ENCODE measurements at regions not wholly inside any gene's neighbourhood (a gene's known extent, or its start where the extent isn't known, plus 50 kb on each side); places are given as distances from the start of the nearest gene placed in this dataset.
"Not testable (repeated sequence)": the region's sequence is repeated elsewhere in the genome, so short reads cannot be mapped to it uniquely, and the experiment has no call there.

GRCh38 chr2:129193961-129194360, 785.5 kb upstream of the RAB6C start:
- DNase-seq (ENCODE audit: low read depth), result no peak

- DNase-seq (ENCODE audit: low read depth), result no peak
Observed at GRCh38 chr2:129199501-129199900, 780.0 kb upstream of the RAB6C start.

DNA sequence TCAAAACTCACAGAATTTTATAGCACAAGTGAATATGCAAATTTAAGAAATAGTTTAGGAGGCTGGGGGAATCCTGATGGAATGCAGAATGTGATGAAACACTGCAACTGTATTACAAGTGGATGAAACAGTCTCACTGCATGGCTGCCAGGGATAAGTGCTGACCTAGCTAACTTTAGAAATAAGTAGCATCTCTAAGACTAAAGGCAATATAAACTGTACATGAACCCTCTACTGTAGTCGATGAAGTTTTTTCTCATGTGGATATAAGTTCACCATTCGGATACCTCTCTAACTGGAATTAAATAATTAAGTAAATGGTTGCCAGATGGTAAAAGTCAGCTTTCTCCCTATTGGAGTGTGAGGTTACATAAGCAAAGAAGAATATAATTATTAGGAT, 777.8 kb upstream of the RAB6C start:
- DNase-seq (ENCODE audit: low read depth), result no peak

GRCh38 chr2:129203331-129203730, 776.1 kb upstream of the RAB6C start:
- no peak for DNase-seq (ENCODE audit: low read depth)

GRCh38 chr2:129204581-129204980, 774.9 kb upstream of the RAB6C start:
- not testable (repeated sequence) for DNase-seq (ENCODE audit: low read depth)

DNA sequence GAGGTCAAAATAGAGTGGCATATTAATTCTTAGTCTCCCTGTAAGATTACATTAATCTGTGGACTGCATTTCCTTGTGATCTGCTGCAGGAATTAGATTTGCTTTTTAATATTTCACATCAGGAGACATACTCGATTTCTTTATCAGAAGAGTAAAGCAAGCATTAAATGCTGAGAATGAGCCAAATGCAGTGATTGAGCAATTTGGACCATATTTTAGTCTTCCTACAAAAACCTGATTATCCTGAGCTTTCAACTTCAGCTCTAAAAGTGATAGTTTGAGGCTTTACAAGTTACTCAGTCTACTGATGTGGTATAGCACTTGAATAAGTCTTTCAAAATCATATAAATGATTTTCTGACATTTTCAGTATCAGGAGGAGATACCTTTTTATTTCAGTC, 774.3 kb upstream of the RAB6C start:
- DNase-seq (ENCODE audit: low read depth), result no peak

DNA sequence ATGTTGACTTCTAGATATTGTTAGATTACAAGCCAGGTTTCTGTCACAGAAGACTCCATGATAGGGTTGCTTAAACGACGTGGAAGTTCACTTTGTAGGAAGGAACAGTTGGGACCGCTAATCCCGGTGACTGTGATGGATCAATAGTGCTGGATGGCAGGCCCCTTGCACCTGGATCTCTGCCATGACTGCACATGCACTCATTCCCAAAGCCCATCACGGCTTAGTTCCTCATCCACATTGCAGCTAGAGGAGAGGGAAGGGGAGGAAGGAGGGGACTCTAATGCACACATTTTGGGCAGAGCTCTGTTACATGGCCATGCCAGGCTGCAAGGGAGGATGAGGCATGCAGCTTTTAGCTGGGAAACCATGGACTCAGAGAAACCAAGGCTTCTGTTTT, 773.7 kb upstream of the RAB6C start:
- DNase-seq (ENCODE audit: low read depth), result no peak

DNA sequence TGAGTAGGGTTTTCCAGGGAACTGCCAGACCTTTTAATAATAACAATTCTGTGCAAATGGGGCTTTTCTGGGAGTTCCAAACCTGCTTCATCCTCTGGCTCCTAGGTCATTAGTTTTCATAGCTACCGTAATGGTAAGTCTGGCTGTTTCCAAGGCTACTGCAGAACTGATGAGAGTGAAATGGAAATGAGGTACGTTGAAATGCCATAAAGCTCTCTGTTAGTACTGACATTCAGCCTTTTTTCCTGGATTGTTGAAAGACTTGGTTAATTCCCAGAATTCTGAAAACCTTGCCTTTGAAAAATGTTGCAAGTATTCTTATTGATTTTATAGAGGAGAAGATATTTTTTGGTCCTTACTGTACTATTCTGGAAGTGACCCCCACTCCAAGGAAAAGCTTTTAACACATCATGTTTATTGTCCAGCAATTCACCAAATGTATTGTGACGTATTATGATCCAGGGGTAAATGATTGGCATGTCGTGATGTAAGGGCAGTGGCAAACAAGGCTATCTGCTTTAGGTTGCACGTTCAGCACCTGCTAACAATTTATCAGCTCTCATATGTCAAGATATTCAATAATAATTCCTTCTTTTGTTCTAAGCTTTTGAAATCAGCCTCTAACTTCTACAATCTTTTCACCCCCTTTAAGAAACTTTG, 767.0 kb upstream of the RAB6C start:
- no peak for DNase-seq (ENCODE audit: low read depth)

GRCh38 chr2:129224022-129224421, 755.4 kb upstream of the RAB6C start:
- no peak for DNase-seq (ENCODE audit: low read depth)

DNA sequence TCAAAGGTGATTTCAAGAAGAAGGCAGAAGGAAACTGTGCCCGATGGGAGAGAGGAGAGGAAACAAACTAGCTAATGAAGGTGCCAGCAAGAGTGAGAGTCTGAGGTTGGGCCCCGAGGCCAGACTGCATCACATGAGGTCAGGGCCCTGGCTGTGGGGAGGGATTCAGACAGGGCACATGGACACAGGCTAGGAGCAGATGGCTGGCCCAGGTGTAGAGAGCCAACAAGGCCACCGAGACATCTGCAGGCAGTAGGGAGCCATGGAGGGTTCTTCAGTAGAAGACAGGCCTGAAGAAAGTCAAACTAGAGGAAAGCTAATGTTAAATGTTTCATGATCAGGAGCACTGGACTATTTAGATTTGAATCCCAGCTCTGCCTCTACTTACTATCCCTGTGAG, 755.0 kb upstream of the RAB6C start:
- no peak for DNase-seq (ENCODE audit: low read depth)

- DNase-seq (ENCODE audit: low read depth), result no peak
Observed at GRCh38 chr2:129229196-129229595, 750.3 kb upstream of the RAB6C start.

DNA sequence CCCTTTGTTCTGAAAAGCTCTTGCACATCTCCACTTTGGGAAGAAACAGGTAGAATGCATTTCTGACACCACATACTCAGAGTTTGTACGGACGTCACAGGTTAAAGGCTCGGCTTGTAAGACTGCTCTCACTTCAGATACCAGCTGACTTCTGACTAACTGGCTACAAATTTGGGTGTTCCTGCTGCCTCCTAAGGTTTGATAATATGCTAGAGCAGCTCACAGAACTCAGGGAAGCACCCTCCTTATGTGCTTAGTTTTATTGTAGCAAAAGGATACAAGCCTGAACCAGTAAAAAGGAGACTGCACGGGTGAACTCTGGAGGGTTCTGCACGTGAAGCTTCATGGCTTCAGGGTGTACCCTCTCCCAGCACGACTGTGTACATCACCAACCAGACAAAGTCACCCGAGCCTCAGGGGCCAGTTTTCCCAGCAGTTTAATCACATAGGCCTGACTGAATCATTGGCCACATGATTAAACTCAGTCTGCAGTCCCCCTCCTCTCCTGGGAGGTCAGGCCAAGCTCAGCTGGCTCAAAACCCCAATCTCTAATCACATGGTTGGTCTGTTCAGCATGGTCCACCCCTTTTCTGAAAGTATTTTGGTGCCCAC, 749.5 kb upstream of the RAB6C start:
- DNase-seq (ENCODE audit: low read depth), result no peak

GRCh38 chr2:129231924-129232323, 747.5 kb upstream of the RAB6C start:
- no peak for DNase-seq (ENCODE audit: low read depth)

DNA sequence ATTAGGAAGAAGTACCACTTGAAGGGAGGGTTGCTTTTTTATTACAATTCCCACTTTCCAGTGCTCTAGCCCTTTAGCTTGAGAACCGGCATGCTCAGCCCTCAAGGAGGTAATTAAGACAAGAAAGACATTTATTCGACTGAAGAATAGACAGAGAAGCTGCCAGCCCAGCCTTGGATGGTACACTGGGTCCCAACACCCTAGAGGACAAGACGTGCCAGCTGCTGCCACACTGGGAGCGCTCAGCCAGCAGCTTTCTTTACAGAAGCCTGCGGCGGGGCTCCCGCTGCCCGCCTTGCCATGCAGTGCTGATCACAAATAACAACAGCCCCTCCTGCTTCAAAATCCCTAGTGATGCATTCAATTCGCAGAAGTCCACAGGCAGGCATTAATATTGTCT, 746.3 kb upstream of the RAB6C start:
- DNase-seq (ENCODE audit: low read depth), result no peak

GRCh38 chr2:129233751-129234406, 745.6 kb upstream of the RAB6C start:
- DNase-seq (ENCODE audit: low read depth), result no peak

DNA sequence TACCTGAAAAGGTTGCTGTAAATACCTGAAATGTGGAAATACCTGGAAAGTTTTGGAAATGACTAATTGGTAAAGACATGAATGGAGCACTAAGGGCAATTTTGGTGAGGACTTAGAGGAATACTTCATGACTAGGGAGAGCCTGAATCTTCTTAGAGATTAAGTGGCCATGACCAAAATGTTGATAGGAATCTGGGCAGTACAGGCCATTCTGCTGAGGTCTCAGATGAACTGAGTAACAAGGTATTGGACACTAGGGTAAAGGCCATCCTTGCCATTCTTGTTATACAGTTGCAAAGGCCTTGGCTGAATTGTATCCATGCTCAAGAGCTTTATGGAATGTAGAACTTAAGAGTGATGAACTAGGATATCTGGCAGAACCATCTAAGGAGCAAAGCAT, 742.9 kb upstream of the RAB6C start:
- no peak for DNase-seq (ENCODE audit: low read depth)

- DNase-seq (ENCODE audit: low read depth), result no peak
Observed at GRCh38 chr2:129237966-129238725, 741.3 kb upstream of the RAB6C start.

- DNase-seq (ENCODE audit: low read depth), result no peak
Observed at GRCh38 chr2:129239141-129239540, 740.3 kb upstream of the RAB6C start.

- no peak for DNase-seq (ENCODE audit: low read depth)
Observed at GRCh38 chr2:129240061-129240460, 739.4 kb upstream of the RAB6C start.

GRCh38 chr2:129242269-129242668, 737.2 kb upstream of the RAB6C start:
- DNase-seq (ENCODE audit: low read depth), result no peak

DNA sequence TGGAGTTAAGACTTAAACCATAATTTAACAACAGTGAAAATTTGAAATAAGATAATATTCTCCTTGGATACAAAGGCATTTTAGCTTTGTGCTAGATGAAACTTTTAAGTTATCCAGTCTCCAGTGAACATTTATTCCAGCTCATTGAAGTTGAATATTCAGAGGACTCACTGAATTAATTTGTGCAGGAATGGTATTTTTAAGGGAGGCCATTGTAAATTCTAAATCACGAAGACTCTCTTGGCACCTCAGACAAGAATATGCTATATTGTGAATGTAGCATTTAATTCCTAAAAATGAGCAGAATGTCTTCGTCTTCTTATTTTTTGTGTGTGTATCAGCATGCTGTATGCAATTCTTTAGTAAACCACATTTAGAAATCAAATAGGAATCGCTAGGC, 731.7 kb upstream of the RAB6C start:
- DNase-seq (ENCODE audit: low read depth), result no peak

GRCh38 chr2:129248198-129248597, 731.3 kb upstream of the RAB6C start:
- no peak for DNase-seq (ENCODE audit: low read depth)
